Neural cell (in vitro differentiated cells): ENCODE measurements at regions not wholly inside any gene's neighbourhood (a gene's known extent, or its start where the extent isn't known, plus 50 kb on each side); places are given as distances from the start of the nearest gene placed in this dataset.
A peak's percentile ranks its signal among the peaks of the same experiment; 100 is the strongest.

Source experiments
- H2AFZ ChIP-seq: fragments of 200-600, 300-800 bp; sonication (generic), shearing (Covaris generic); 2 replicates; pipeline ENCODE4 v1.6.0; 2014; ENCODE audit warnings: low read depth, mild to moderate bottlenecking, antibody characterized with exemption, low read length, moderate library complexity
- H3F3A ChIP-seq: fragments of 200-600 bp; shearing (Covaris generic); 2 replicates; pipeline ENCODE4 v1.6.1; 2016; ENCODE audit warnings: mild to moderate bottlenecking, moderate library complexity, mixed read lengths, antibody characterized with exemption, low read length; ENCODE audit not compliant: insufficient read depth, poor library complexity, severe bottlenecking
- H3K27ac ChIP-seq: fragments of 200-600, 300-800 bp; sonication (generic), shearing (Covaris generic); 2 replicates; pipeline ENCODE4 v1.5.1; 2014; ENCODE audit warnings: mild to moderate bottlenecking, low read length, moderate library complexity
- H3K27me3 ChIP-seq: fragments of 300-800, 200-600 bp; sonication (generic), shearing (Covaris generic); 2 replicates; pipeline ENCODE4 v1.6.0; 2014; ENCODE audit warnings: mild to moderate bottlenecking, low read depth, low read length, moderate library complexity; ENCODE audit not compliant: insufficient read depth
- H3K36me3 ChIP-seq: fragments of 300-800, 200-600 bp; sonication (generic), shearing (Covaris generic); 2 replicates; pipeline ENCODE4 v1.5.1; 2014; ENCODE audit warnings: mild to moderate bottlenecking, antibody characterized with exemption, low read length, moderate library complexity; ENCODE audit not compliant: insufficient read depth
- H3K4me2 ChIP-seq: fragments of 300-800, 200-600 bp; sonication (generic), shearing (Covaris generic); 2 replicates; pipeline ENCODE4 v1.6.0; 2014; ENCODE audit warnings: mild to moderate bottlenecking, low read length
- H3K4me3 ChIP-seq: fragments of 300-800, 200-600 bp; sonication (generic), shearing (Covaris generic); 2 replicates; pipeline ENCODE4 v1.5.1; 2014; ENCODE audit warnings: mild to moderate bottlenecking, low read length, moderate library complexity
- H3K79me2 ChIP-seq: fragments of 200-600 bp; shearing (Covaris generic); replicated peaks from 2 replicates; pipeline ENCODE4 v1.6.0; 2014; ENCODE audit warnings: mild to moderate bottlenecking, low read length, moderate library complexity; ENCODE audit not compliant: insufficient read depth
- H3K9ac ChIP-seq: fragments of 300-800, 200-600 bp; sonication (generic), shearing (Covaris generic); 2 replicates; pipeline ENCODE4 v1.6.1; 2016; ENCODE audit warnings: mild to moderate bottlenecking, low read length, mixed read lengths
- H3K9me2 ChIP-seq: fragments of 200-600 bp; shearing (Covaris generic); 2 replicates; pipeline ENCODE4 v1.6.1; 2016; ENCODE audit warnings: mild to moderate bottlenecking, low read length, mixed read lengths; ENCODE audit not compliant: insufficient read depth
- H3K9me3 ChIP-seq: fragments of 200-600, 300-800 bp; sonication (generic), shearing (Covaris generic); 2 replicates; pipeline ENCODE4 v1.6.1; 2016; ENCODE audit warnings: mild to moderate bottlenecking, mixed run types, low read length, moderate library complexity, mixed read lengths
- H4K20me1 ChIP-seq: fragments of 200-600 bp; shearing (Covaris generic); 2 replicates; pipeline ENCODE4 v1.6.1; 2016; ENCODE audit warnings: mild to moderate bottlenecking, mixed run types; ENCODE audit not compliant: insufficient read depth
- CTCF ChIP-seq: fragments of 450-650 bp; IDR thresholded peaks from 2 replicates; pipeline ENCODE4 v1.5.1; 2014; ENCODE audit warnings: antibody characterized with exemption, mild to moderate bottlenecking, moderate library complexity; ENCODE audit not compliant: poor library complexity, severe bottlenecking
- EP300 ChIP-seq: fragments of 450-650 bp; conservative IDR thresholded peaks from 2 replicates; pipeline ENCODE4 v1.6.1; 2014; ENCODE audit warnings: antibody characterized with exemption, mild to moderate bottlenecking, moderate library complexity; ENCODE audit not compliant: poor library complexity, severe bottlenecking
- EZH2 ChIP-seq: fragments of 200-600, 300-800 bp; shearing (Covaris generic), sonication (generic); IDR thresholded peaks from 2 replicates; pipeline ENCODE4 v1.6.1; 2014; ENCODE audit warnings: antibody characterized with exemption, low read length, borderline replicate concordance, mild to moderate bottlenecking; ENCODE audit not compliant: insufficient read depth, poor library complexity, severe bottlenecking
- MXI1 ChIP-seq: fragments of 450-650 bp; conservative IDR thresholded peaks from 2 replicates; pipeline ENCODE4 v1.6.1; 2014; ENCODE audit warnings: antibody characterized with exemption, mild to moderate bottlenecking; ENCODE audit not compliant: poor library complexity, severe bottlenecking
- POLR2AphosphoS5 ChIP-seq: IDR thresholded peaks from 2 replicates; pipeline ENCODE4 v1.6.1; 2012
- RAD21 ChIP-seq: fragments of 450-650 bp; conservative IDR thresholded peaks from 2 replicates; pipeline ENCODE4 v1.6.1; 2014; ENCODE audit warnings: antibody characterized with exemption, mild to moderate bottlenecking, moderate library complexity
- REST ChIP-seq: IDR thresholded peaks from 2 replicates; pipeline ENCODE4 v1.6.1; 2012; ENCODE audit warnings: borderline replicate concordance
- SMC3 ChIP-seq: fragments of 450-650 bp; conservative IDR thresholded peaks from 2 replicates; pipeline ENCODE4 v1.6.1; 2014; ENCODE audit warnings: antibody characterized with exemption, mild to moderate bottlenecking, moderate library complexity; ENCODE audit not compliant: poor library complexity
- TAF1 ChIP-seq: IDR thresholded peaks from 2 replicates; pipeline ENCODE4 v1.6.1; 2012; ENCODE audit warnings: low read depth

GRCh38 chr18:42281851-42282250, 326.8 kb downstream of the PIK3C3 start:
- Histone ChIP-seq H3K9ac (no peak overlapping the region), H3K27ac (no peak overlapping the region), H3K4me2 (no peak overlapping the region), H2AFZ (no peak overlapping the region), H3K4me3 (no peak overlapping the region), H3K36me3 (no peaks in the 10 kb centered on the region), H3K79me2 (no peaks in the 10 kb centered on the region), H3F3A (no peaks in the 10 kb centered on the region), H3K9me3 (no peaks in the 10 kb centered on the region), H4K20me1 (no peaks in the 10 kb centered on the region), H3K27me3 (no peaks in the 10 kb centered on the region), H3K9me2 (no peaks in the 10 kb centered on the region)
- TF ChIP-seq POLR2AphosphoS5, result peak; percentile 57
- TF ChIP-seq SMC3, result no peak

GRCh38 chr18:42287047-42287446, 332.0 kb downstream of the PIK3C3 start:
- H3K27me3 ChIP-seq, result no peaks in the 10 kb centered on the region
- H4K20me1 ChIP-seq, result no peaks in the 10 kb centered on the region
- no peak overlapping the region for H3K4me3 ChIP-seq
- H3K27ac ChIP-seq, result no peak overlapping the region
- no peak overlapping the region for H3K4me2 ChIP-seq
- no peak overlapping the region for H2AFZ ChIP-seq
- no peaks in the 10 kb centered on the region for H3K36me3 ChIP-seq
- H3F3A ChIP-seq, result no peaks in the 10 kb centered on the region
- H3K9ac ChIP-seq, result no peak overlapping the region
- H3K9me2 ChIP-seq, result no peaks in the 10 kb centered on the region
- no peaks in the 10 kb centered on the region for H3K9me3 ChIP-seq
- H3K79me2 ChIP-seq, result no peaks in the 10 kb centered on the region
- TF ChIP-seq EP300 (no peak), REST (no peak), SMC3 (no peak), RAD21 (no peak), POLR2AphosphoS5 (no peak), EZH2 (no peak), MXI1 (no peak), CTCF (no peak), TAF1 (no peak)

- no peaks in the 10 kb centered on the region for H3F3A ChIP-seq
- H3K4me3 ChIP-seq, result no peak overlapping the region
- no peaks in the 10 kb centered on the region for H3K36me3 ChIP-seq
- H3K9me2 ChIP-seq, result no peaks in the 10 kb centered on the region
- H3K4me2 ChIP-seq, result no peak overlapping the region
- H3K27me3 ChIP-seq, result no peaks in the 10 kb centered on the region
- no peak overlapping the region for H3K27ac ChIP-seq
- no peaks in the 10 kb centered on the region for H4K20me1 ChIP-seq
- H3K9me3 ChIP-seq, result no peaks in the 10 kb centered on the region
- TF ChIP-seq SMC3 (no peak), MXI1 (no peak)
- no peak overlapping the region for H2AFZ ChIP-seq
- no peaks in the 10 kb centered on the region for H3K79me2 ChIP-seq
- no peak overlapping the region for H3K9ac ChIP-seq
Measured at GRCh38 chr18:42288129-42288528, 333.1 kb downstream of the PIK3C3 start.
